SH-SY5Y (cell line): ENCODE measurements at regions not wholly inside any gene's neighbourhood (a gene's known extent, or its start where the extent isn't known, plus 50 kb on each side); places are given as distances from the start of the nearest gene placed in this dataset.

Experiments used
- GATA2 ChIP-seq: IDR thresholded peaks from 2 replicates; pipeline ENCODE4 v1.6.1; 2011; ENCODE audit warnings: mild to moderate bottlenecking, low read depth, low read length
- GATA3 ChIP-seq: IDR thresholded peaks from 2 replicates; pipeline ENCODE4 v1.6.1; 2011; ENCODE audit warnings: low read depth, mild to moderate bottlenecking, low read length, moderate library complexity

- peak; percentile 52 for TF ChIP-seq GATA2
- TF ChIP-seq GATA3 = no peak
Measured at GRCh38 chr2:192657362-192657761, 462.6 kb upstream of the TMEFF2 start.
